ENCODE measurements at regions not wholly inside any gene's neighbourhood (a gene's known extent, or its start where the extent isn't known, plus 50 kb on each side); places are given as distances from the start of the nearest gene placed in this dataset.
"Not testable (repeated sequence)": the region's sequence is repeated elsewhere in the genome, so short reads cannot be mapped to it uniquely, and the experiment has no call there.

GRCh38 chr11:81368192-81368591 is 1365.5 kb downstream of the FAM181B start:
- DNase-seq = no peak

- no peak for DNase-seq
Observed at GRCh38 chr11:81365496-81365895, 1368.2 kb downstream of the FAM181B start.

- DNase-seq = no peak
Observed at GRCh38 chr11:81359476-81359875, 1374.2 kb downstream of the FAM181B start.

- DNase-seq = no peak
Observed at GRCh38 chr11:81345609-81346008, 1388.1 kb downstream of the FAM181B start.

GRCh38 chr11:81342966-81343365 is 1390.7 kb downstream of the FAM181B start:
- DNase-seq = no peak

GRCh38 chr11:81340225-81340624 is 1393.4 kb downstream of the FAM181B start:
- no peak for DNase-seq

GRCh38 chr11:81339521-81339920 is 1394.1 kb downstream of the FAM181B start:
- DNase-seq = no peak

- DNase-seq = no peak
Observed at GRCh38 chr11:81337756-81338155, 1395.9 kb downstream of the FAM181B start.

- no peak for DNase-seq
Observed at GRCh38 chr11:81332276-81332675, 1401.4 kb downstream of the FAM181B start.

GRCh38 chr11:81331611-81332235 is 1401.9 kb downstream of the FAM181B start:
- no peak for DNase-seq

GRCh38 chr11:81331088-81331487 is 1402.6 kb downstream of the FAM181B start:
- no peak for DNase-seq

GRCh38 chr11:81303038-81303664 is 1430.5 kb downstream of the FAM181B start:
- no peak for DNase-seq

- no peak for DNase-seq
Observed at GRCh38 chr11:81301166-81301830, 1432.4 kb downstream of the FAM181B start.

- no peak for DNase-seq
Observed at GRCh38 chr11:81286959-81287358, 1446.7 kb downstream of the FAM181B start.

- DNase-seq = no peak
Observed at GRCh38 chr11:81286550-81286949, 1447.1 kb downstream of the FAM181B start.

- not testable (repeated sequence) for DNase-seq
Observed at GRCh38 chr11:81280228-81280627, 1453.4 kb downstream of the FAM181B start.

GRCh38 chr11:81278991-81279390 is 1454.7 kb downstream of the FAM181B start:
- no peak for DNase-seq

GRCh38 chr11:81270686-81271085 is 1463.0 kb downstream of the FAM181B start:
- no peak for DNase-seq

GRCh38 chr11:81267246-81267645 is 1466.4 kb downstream of the FAM181B start:
- no peak for DNase-seq

- no peak for DNase-seq
Observed at GRCh38 chr11:81259471-81259870, 1474.2 kb downstream of the FAM181B start.

GRCh38 chr11:81255895-81256294 is 1477.8 kb downstream of the FAM181B start:
- no peak for DNase-seq

GRCh38 chr11:81253244-81253643 is 1480.4 kb downstream of the FAM181B start:
- DNase-seq = no peak

- no peak for DNase-seq
Observed at GRCh38 chr11:81246941-81247340, 1486.7 kb downstream of the FAM181B start.

- no peak for DNase-seq
Observed at GRCh38 chr11:81245791-81246190, 1487.9 kb downstream of the FAM181B start.
